ENCODE measurements at regions not wholly inside any gene's neighbourhood (a gene's known extent, or its start where the extent isn't known, plus 50 kb on each side); places are given as distances from the start of the nearest gene placed in this dataset.

DNA sequence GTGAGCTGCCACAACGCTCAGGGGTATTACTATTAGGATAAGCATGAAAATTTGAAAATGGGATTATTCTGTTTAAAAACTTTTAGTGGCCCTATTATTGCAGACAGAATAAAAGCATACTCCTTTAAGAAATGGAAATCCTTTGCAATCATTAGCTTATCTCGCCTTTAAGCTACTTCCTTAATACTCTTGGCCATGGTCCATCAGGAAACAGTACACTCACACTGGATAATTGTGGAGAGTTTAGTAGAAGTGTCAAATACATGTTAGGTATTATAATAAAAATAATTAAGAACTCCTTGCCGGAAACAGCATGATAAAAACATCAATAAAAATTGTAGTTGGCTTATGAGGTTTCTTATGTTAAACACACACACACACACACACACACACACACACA lies 100.4 kb upstream of the PPFIA2 start:
- TF ChIP-seq, protein P1, sequence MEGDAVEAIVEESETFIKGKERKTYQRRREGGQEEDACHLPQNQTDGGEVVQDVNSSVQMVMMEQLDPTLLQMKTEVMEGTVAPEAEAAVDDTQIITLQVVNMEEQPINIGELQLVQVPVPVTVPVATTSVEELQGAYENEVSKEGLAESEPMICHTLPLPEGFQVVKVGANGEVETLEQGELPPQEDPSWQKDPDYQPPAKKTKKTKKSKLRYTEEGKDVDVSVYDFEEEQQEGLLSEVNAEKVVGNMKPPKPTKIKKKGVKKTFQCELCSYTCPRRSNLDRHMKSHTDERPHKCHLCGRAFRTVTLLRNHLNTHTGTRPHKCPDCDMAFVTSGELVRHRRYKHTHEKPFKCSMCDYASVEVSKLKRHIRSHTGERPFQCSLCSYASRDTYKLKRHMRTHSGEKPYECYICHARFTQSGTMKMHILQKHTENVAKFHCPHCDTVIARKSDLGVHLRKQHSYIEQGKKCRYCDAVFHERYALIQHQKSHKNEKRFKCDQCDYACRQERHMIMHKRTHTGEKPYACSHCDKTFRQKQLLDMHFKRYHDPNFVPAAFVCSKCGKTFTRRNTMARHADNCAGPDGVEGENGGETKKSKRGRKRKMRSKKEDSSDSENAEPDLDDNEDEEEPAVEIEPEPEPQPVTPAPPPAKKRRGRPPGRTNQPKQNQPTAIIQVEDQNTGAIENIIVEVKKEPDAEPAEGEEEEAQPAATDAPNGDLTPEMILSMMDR (optimal IDR thresholded peaks at IDR 0.05 in 1 of 3, IDR thresholded peaks at IDR 0.05 in 1 of 3, conservative IDR thresholded peaks at IDR 0.05 in 1 of 3; ENCODE audit: extremely low read depth in 1 of 3, insufficient read depth in 2 of 3, low read length in 3 of 3), result no peak
- no peak for TF ChIP-seq EZH2 (IDR thresholded peaks at IDR 0.05; ENCODE audit: low read length)
